B cell (primary cell): ENCODE measurements at regions not wholly inside any gene's neighbourhood (a gene's known extent, or its start where the extent isn't known, plus 50 kb on each side); places are given as distances from the start of the nearest gene placed in this dataset.

Experiments
- ATAC-seq: fragments of 200-7000 bp; cut with Tn5 transposase; one replicate; pipeline ENCODE4 v1.10.0; 2021; ENCODE audit warnings: low read depth, mild to moderate bottlenecking, moderate number of reproducible peaks, moderate library complexity
- CTCF ChIA-PET: fragments of 350-600 bp; sonication (Branson Sonifier 250); formaldehyde crosslinking; loops from one replicate; lab custom pipeline; 2021; ENCODE audit warnings: antibody characterized with exemption, inconsistent platforms; lab: Charles Lee
- POLR2A ChIA-PET: fragments of 350-600 bp; sonication (Branson Sonifier 250); formaldehyde crosslinking; loops from one replicate; lab custom pipeline; 2021; ENCODE audit warnings: antibody characterized with exemption; lab: Charles Lee
- DNase-seq: peaks from one replicate; pipeline ENCODE4 v3.0.0; 2013
- H2AFZ ChIP-seq: 2 replicates; pipeline ENCODE4 v1.6.1; 2012; ENCODE audit warnings: mild to moderate bottlenecking, low read depth, low read length; ENCODE audit not compliant: insufficient read depth, poor library complexity, severe bottlenecking
- H3K27ac ChIP-seq, 2 donors: 1 replicate in 1 of 2; 2 replicates in 1 of 2; pipeline ENCODE4 v1.5.1; 2012 to 2013; ENCODE audit warnings: low read length in 2 of 2, mild to moderate bottlenecking in 2 of 2, moderate library complexity in 1 of 2
- H3K27me3 ChIP-seq, 4 experiments: fragments of 200-600 bp in 1 of 4; sonication (generic) in 1 of 4; replicated peaks in 1 of 4; 1 replicate in 2 of 4; 2 replicates in 2 of 4; pipeline versions ENCODE4 v1.6.1 to v1.7.0; 2013 to 2016; ENCODE audit warnings: low read length in 3 of 4, mild to moderate bottlenecking in 2 of 4, mixed read lengths in 1 of 4, moderate library complexity in 1 of 4; ENCODE audit not compliant: insufficient read depth in 4 of 4, control insufficient read depth in 3 of 4; ENCODE audit errors: control extremely low read depth in 1 of 4
- H3K36me3 ChIP-seq, 2 experiments: replicated peaks in 1 of 2; 1 replicate in 1 of 2; 2 replicates in 1 of 2; pipeline versions ENCODE4 v1.6.1 to v1.7.1; 2013; ENCODE audit warnings: low read length in 1 of 2; ENCODE audit not compliant: insufficient read depth in 2 of 2, control insufficient read depth in 1 of 2; ENCODE audit errors: control extremely low read depth in 1 of 2, extremely low read depth in 1 of 2
- H3K4me1 ChIP-seq, 2 donors: fragments of 200-600 bp in 1 of 2; sonication (generic) in 1 of 2; 1 replicate in 1 of 2; 2 replicates in 1 of 2; pipeline versions ENCODE4 v1.5.1 to v1.6.1; 2013 to 2017; ENCODE audit warnings: low read length in 2 of 2; ENCODE audit not compliant: control insufficient read depth in 2 of 2, insufficient read depth in 2 of 2
- H3K4me2 ChIP-seq: replicated peaks from 2 replicates; pipeline ENCODE3; 2012; ENCODE audit warnings: mild to moderate bottlenecking, low read depth, low read length; ENCODE audit not compliant: poor library complexity, severe bottlenecking
- H3K4me3 ChIP-seq, 5 experiments: fragments of 200-600 bp in 1 of 5; sonication (generic) in 1 of 5; 1 replicate in 3 of 5; 2 replicates in 2 of 5; pipeline versions ENCODE4 v1.5.1 to v1.7.0; 2011 to 2016; ENCODE audit warnings: low read length in 4 of 5, mild to moderate bottlenecking in 4 of 5, low read depth in 2 of 5, control low read depth in 1 of 5, moderate library complexity in 1 of 5; ENCODE audit not compliant: insufficient read depth in 1 of 5; ENCODE audit errors: control extremely low read depth in 1 of 5, extremely low read depth in 1 of 5
- H3K79me2 ChIP-seq: fragments of 200-600 bp; sonication (generic); one replicate; pipeline ENCODE4 v1.6.0; 2016; ENCODE audit warnings: low read length; ENCODE audit not compliant: control insufficient read depth, insufficient read depth
- H3K9ac ChIP-seq: fragments of 200-600 bp; sonication (generic); 2 replicates; pipeline ENCODE4 v1.6.1; 2017; ENCODE audit warnings: mild to moderate bottlenecking, low read length, moderate library complexity
- H3K9me3 ChIP-seq, 3 donors: one replicate each; pipeline versions ENCODE4 v1.6.1 to v1.7.1; 2013; ENCODE audit warnings: low read length in 2 of 3; ENCODE audit not compliant: control insufficient read depth in 2 of 3, insufficient read depth in 1 of 3; ENCODE audit errors: control extremely low read depth in 1 of 3
- H4K20me1 ChIP-seq: 2 replicates; pipeline ENCODE4 v1.6.0; 2012; ENCODE audit warnings: mild to moderate bottlenecking, low read length; ENCODE audit not compliant: insufficient read depth, control insufficient read depth, poor library complexity, severe bottlenecking
- H3K27ac Mint-ChIP-seq: one replicate; pipeline ENCODE4 v1.8.0; 2021; ENCODE audit warnings: mixed read lengths
- H3K27me3 Mint-ChIP-seq: one replicate; pipeline ENCODE4 v1.8.0; 2021; ENCODE audit warnings: mixed read lengths
- H3K4me1 Mint-ChIP-seq: one replicate; pipeline ENCODE4 v1.8.0; 2021; ENCODE audit warnings: mixed read lengths
- H3K4me3 Mint-ChIP-seq: one replicate; pipeline ENCODE4 v1.8.0; 2021; ENCODE audit warnings: mixed read lengths
- H3K9me3 Mint-ChIP-seq: one replicate; pipeline ENCODE4 v1.8.0; 2022; ENCODE audit warnings: mixed read lengths; ENCODE audit not compliant: insufficient read depth
- CTCF ChIP-seq: fragments of 200-600 bp; IDR thresholded peaks from one replicate; pipeline ENCODE4 v1.8.0; 2022; ENCODE audit warnings: antibody characterized with exemption, mild to moderate bottlenecking
- EZH2 ChIP-seq: IDR thresholded peaks from 2 replicates; pipeline ENCODE4 v1.6.1; 2012; ENCODE audit warnings: borderline replicate concordance, low read depth, mild to moderate bottlenecking, moderate library complexity, low read length; ENCODE audit not compliant: insufficient read depth, poor library complexity, severe bottlenecking
- WGBS: methylation state at CpG from one replicate; pipeline ENCODE4 v1.1.5; 2013; ENCODE audit warnings: missing lambda C conversion rate; ENCODE audit not compliant: insufficient coverage; 5-methylcytosine and 5-hydroxymethylcytosine counted together
- intact Hi-C: fragments of 100-400 bp; cut with micrococcal nuclease; formaldehyde crosslinking; loops from one replicate; pipeline ENCODE4 v1.10.0; 2022

- Mint-ChIP-seq H3K27ac (no peak overlapping the region), H3K9me3 (no peaks in the 10 kb centered on the region), H3K27me3 (peaks cover 17% of the 10 kb centered on the region), H3K4me1 (no peaks in the 10 kb centered on the region), H3K4me3 (no peak overlapping the region)
- Histone ChIP-seq H3K4me1 (no peaks in the 10 kb centered on the region), H3K9ac (no peak overlapping the region), H3K79me2 (no peaks in the 10 kb centered on the region), H3K4me3 (no peak overlapping the region), H3K27me3 (peaks cover 0 to 6% (median under 1%) of the 10 kb centered on the region in 4 experiments), H3K36me3 (no peaks in the 10 kb centered on the region), H3K27ac (no peak overlapping the region), H3K4me2 (no peak overlapping the region), H4K20me1 (no peaks in the 10 kb centered on the region), H2AFZ (no peak overlapping the region), H3K9me3 (no peaks in the 10 kb centered on the region)
- DNase-seq (no peak), ATAC-seq (no peak)
- intact Hi-C loops = no loop called here
- TF ChIP-seq EZH2 (no peak), CTCF (no peak)
- ChIA-PET POLR2A (no interaction called here), CTCF (interaction anchor here (1.2 kb wide), 1 partner anchor 854 kb away, joined by 3 read pairs; no protein-coding TSS in a partner anchor)
- 96% methylated on average over 15 of the region's 15 CpGs for WGBS
Observed at GRCh38 chr11:122509899-122510298, 145.6 kb upstream of the UBASH3B start.

- ATAC-seq (no peak), DNase-seq (no peak)
- peaks cover 0 to 6% (median 3%) of the 10 kb centered on the region in 4 experiments for H3K27me3 ChIP-seq
- no peak overlapping the region for H3K4me2 ChIP-seq
- TF ChIP-seq EZH2 = no peak
- no peak for TF ChIP-seq CTCF
- no peaks in the 10 kb centered on the region for H3K4me1 ChIP-seq
- H3K79me2 ChIP-seq = no peaks in the 10 kb centered on the region
- intact Hi-C loops = no loop called here
- H3K27ac ChIP-seq = no peak overlapping the region
- H3K9me3 ChIP-seq = no peaks in the 10 kb centered on the region
- H3K36me3 ChIP-seq = no peaks in the 10 kb centered on the region
- no peaks in the 10 kb centered on the region for H4K20me1 ChIP-seq
- no peak overlapping the region for H3K4me3 ChIP-seq
- peaks cover 24% of the 10 kb centered on the region for H3K27me3 Mint-ChIP-seq
- no peak overlapping the region for H3K9ac ChIP-seq
- H3K4me3 Mint-ChIP-seq = no peak overlapping the region
- H3K27ac Mint-ChIP-seq = no peak overlapping the region
- H2AFZ ChIP-seq = no peak overlapping the region
- H3K4me1 Mint-ChIP-seq = no peaks in the 10 kb centered on the region
- WGBS = 89% methylated on average over 2 of the region's 4 CpGs
- H3K9me3 Mint-ChIP-seq = no peaks in the 10 kb centered on the region
- POLR2A ChIA-PET = no interaction called here
- CTCF ChIA-PET = no interaction called here
Observed at GRCh38 chr11:122509091-122509490, 146.4 kb upstream of the UBASH3B start.
